ENCODE measurements at regions not wholly inside any gene's neighbourhood (a gene's known extent, or its start where the extent isn't known, plus 50 kb on each side); places are given as distances from the start of the nearest gene placed in this dataset.

GRCh38 chr2:185942855-185943254 is 204.3 kb downstream of the FSIP2 start:
- Histone ChIP-seq H3K27ac (replicated peaks) (no peak overlapping the region), H3K9me3 (replicated peaks) (peaks cover 38% of the 10 kb centered on the region), H3K27me3 (ENCODE audit: low read depth) (no peaks in the 10 kb centered on the region), H3K36me3 (peaks cover 30% of the 10 kb centered on the region), H3K4me3 (no peak overlapping the region), H3K4me1 (no peaks in the 10 kb centered on the region)
- intact Hi-C loops (cut with micrococcal nuclease): no loop called here
- TF ChIP-seq, protein P1, sequence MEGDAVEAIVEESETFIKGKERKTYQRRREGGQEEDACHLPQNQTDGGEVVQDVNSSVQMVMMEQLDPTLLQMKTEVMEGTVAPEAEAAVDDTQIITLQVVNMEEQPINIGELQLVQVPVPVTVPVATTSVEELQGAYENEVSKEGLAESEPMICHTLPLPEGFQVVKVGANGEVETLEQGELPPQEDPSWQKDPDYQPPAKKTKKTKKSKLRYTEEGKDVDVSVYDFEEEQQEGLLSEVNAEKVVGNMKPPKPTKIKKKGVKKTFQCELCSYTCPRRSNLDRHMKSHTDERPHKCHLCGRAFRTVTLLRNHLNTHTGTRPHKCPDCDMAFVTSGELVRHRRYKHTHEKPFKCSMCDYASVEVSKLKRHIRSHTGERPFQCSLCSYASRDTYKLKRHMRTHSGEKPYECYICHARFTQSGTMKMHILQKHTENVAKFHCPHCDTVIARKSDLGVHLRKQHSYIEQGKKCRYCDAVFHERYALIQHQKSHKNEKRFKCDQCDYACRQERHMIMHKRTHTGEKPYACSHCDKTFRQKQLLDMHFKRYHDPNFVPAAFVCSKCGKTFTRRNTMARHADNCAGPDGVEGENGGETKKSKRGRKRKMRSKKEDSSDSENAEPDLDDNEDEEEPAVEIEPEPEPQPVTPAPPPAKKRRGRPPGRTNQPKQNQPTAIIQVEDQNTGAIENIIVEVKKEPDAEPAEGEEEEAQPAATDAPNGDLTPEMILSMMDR (IDR thresholded peaks at IDR 0.05; ENCODE audit: borderline replicate concordance): no peak
- DNase-seq: no peak

DNA sequence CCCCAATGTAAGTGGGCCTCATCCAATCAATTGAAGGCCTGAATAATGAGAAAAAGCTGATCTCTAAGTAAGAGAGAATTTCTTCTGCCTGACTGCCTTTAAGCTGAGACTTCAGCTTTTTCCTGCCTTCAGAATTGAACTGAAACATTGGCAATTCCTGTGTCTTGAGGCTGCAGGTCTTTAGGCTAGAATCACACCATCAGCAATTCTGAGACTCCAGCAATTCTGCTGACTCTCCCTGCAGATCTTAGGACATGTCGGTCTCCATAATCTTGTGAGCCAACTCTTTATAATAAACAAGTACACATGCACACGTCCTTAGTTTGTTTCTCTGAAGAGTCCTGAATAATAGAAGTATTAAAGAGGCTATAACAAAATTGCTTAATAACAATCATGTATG is 209.1 kb downstream of the FSIP2 start:
- Histone ChIP-seq H3K4me1 (no peaks in the 10 kb centered on the region), H3K36me3 (peaks cover 20% of the 10 kb centered on the region), H3K27ac (replicated peaks) (no peak overlapping the region), H3K9me3 (replicated peaks) (peaks cover 20% of the 10 kb centered on the region), H3K4me3 (no peak overlapping the region), H3K27me3 (ENCODE audit: low read depth) (no peaks in the 10 kb centered on the region)
- intact Hi-C loops (cut with micrococcal nuclease): no loop called here
- DNase-seq: no peak
- TF ChIP-seq, protein P1 (IDR thresholded peaks at IDR 0.05; ENCODE audit: borderline replicate concordance): no peak

- no peak for DNase-seq
- H3K27me3 ChIP-seq (ENCODE audit: low read depth): no peaks in the 10 kb centered on the region
- H3K4me3 ChIP-seq: no peak overlapping the region
- TF ChIP-seq, protein P1 (IDR thresholded peaks at IDR 0.05; ENCODE audit: borderline replicate concordance): no peak
- H3K27ac ChIP-seq (replicated peaks): no peak overlapping the region
- intact Hi-C loops (cut with micrococcal nuclease): no loop called here
- H3K9me3 ChIP-seq (replicated peaks): no peaks in the 10 kb centered on the region
- H3K36me3 ChIP-seq: no peaks in the 10 kb centered on the region
- H3K4me1 ChIP-seq: no peaks in the 10 kb centered on the region
Measured at GRCh38 chr2:185952100-185952499, 213.5 kb downstream of the FSIP2 start.

GRCh38 chr2:185954389-185954788 is 215.8 kb downstream of the FSIP2 start:
- no peak overlapping the region for H3K27ac ChIP-seq (replicated peaks)

DNA sequence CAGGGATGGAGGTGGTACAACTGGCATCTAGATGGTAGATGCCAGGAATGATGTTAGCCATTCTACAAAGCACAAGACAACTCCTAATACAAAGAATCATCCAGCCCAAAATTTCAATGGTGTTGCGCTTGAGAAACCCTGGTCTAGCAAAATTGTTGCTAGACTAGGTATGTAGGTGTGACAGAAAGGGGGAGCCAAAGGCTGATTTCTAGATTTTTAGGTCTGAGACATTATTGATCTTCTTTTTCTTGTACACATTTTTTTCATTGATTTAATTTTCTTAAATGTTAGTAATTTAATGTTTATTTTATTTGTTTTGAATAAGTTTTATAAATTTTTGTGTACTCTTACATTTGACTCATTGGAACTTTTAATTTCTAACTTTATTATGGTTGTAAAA is 216.4 kb downstream of the FSIP2 start:
- Histone ChIP-seq H3K9me3 (replicated peaks) (peaks cover 10% of the 10 kb centered on the region), H3K4me1 (no peaks in the 10 kb centered on the region), H3K27ac (replicated peaks) (no peak overlapping the region), H3K27me3 (ENCODE audit: low read depth) (no peaks in the 10 kb centered on the region), H3K36me3 (no peaks in the 10 kb centered on the region), H3K4me3 (no peak overlapping the region)
- intact Hi-C loops (cut with micrococcal nuclease): no loop called here
- no peak for DNase-seq
- TF ChIP-seq, protein P1 (IDR thresholded peaks at IDR 0.05; ENCODE audit: borderline replicate concordance): no peak

More at GRCh38 chr2:185954389-185954788, 215.8 kb downstream of the FSIP2 start:
- H3K9me3 ChIP-seq (replicated peaks): peaks cover 6% of the 10 kb centered on the region
- H3K27me3 ChIP-seq (ENCODE audit: low read depth): no peaks in the 10 kb centered on the region
- H3K4me3 ChIP-seq: no peak overlapping the region
- no peaks in the 10 kb centered on the region for H3K4me1 ChIP-seq
- intact Hi-C loops (cut with micrococcal nuclease): no loop called here
- no peak for DNase-seq
- H3K36me3 ChIP-seq: no peaks in the 10 kb centered on the region
- TF ChIP-seq, protein P1 (IDR thresholded peaks at IDR 0.05; ENCODE audit: borderline replicate concordance): no peak

DNA sequence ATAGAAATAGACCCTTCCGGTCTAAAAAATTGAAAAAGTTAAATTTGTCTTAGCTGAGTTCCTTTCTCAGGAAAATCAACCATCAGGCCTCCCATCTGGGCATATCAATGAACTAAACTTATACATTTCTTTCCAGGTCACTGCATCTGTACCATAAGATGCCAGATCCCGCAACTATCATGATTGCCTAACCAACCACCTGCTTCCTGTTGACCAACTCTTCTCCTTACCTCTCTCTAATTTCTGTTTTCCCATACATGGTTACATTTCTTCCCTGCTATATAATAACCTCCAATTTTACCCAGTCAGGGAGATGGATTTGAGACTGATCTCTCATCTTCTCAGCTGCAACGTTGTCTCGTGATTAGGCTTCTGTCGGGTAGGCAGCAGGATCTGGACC is 228.7 kb downstream of the FSIP2 start:
- no peak for DNase-seq
- H3K27me3 ChIP-seq (ENCODE audit: low read depth): no peaks in the 10 kb centered on the region
- H3K36me3 ChIP-seq: no peaks in the 10 kb centered on the region
- intact Hi-C loops (cut with micrococcal nuclease): no loop called here
- TF ChIP-seq, protein P1 (IDR thresholded peaks at IDR 0.05; ENCODE audit: borderline replicate concordance): no peak
- no peak overlapping the region for H3K27ac ChIP-seq (replicated peaks)
- peaks cover 6% of the 10 kb centered on the region for H3K9me3 ChIP-seq (replicated peaks)
- no peak overlapping the region for H3K4me3 ChIP-seq
- no peaks in the 10 kb centered on the region for H3K4me1 ChIP-seq
